ENCODE measurements at regions not wholly inside any gene's neighbourhood (a gene's known extent, or its start where the extent isn't known, plus 50 kb on each side); places are given as distances from the start of the nearest gene placed in this dataset.
"Not testable (repeated sequence)": the region's sequence is repeated elsewhere in the genome, so short reads cannot be mapped to it uniquely, and the experiment has no call there.

DNA sequence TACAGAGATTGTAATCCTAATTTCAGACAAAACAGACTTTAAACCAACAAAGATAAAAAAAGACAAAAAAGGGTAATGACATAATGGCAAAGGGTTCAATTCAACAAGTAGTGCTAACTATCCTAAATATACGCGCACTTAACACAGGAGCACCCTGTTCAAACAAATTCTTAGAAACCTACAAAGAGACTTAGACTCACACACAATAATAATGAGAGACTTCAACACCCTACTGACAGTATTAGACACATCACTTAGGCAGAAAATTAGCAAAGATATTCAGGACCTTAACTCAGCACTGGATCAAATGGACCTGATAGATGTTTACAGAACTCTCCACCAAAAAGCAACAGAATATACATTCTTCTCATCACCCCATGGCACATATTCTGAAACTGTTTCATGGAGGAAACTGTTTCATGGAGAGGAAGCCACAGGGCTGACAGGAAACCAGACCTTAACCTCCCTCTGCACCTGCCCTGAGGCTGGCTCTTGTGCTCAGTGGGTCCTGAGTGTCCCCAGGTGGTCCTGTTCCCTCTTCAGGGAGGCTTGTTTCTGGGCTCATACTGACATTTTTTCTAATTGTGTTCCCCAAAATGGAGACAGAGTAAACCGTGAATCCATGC, 54.7 kb downstream of the OR4M2 start:
- DNase-seq (ENCODE audit: low spot score); ATAC-seq: not testable (repeated sequence)

DNA sequence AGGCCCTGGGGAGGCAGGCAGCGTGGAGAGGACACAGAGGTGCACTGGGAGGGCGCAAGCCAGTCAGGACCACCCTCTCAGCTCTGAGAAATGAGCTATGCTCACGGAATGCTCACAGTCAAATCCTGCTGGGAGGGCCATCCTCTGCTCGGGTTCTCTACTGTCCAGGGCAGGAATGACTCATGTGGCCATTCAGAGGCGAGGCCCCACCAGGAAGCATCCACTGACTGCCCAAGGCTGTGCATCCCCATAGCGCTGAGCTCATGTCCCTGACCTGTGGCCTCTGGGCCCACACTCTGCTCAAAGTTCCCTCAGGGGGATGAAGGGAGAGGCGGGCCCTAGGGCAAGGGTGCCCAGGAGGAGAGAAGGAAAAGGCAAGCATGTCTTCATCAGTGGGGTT, 57.2 kb downstream of the OR4M2 start:
- DNase-seq (ENCODE audit: low spot score); ATAC-seq: not testable (repeated sequence)

DNA sequence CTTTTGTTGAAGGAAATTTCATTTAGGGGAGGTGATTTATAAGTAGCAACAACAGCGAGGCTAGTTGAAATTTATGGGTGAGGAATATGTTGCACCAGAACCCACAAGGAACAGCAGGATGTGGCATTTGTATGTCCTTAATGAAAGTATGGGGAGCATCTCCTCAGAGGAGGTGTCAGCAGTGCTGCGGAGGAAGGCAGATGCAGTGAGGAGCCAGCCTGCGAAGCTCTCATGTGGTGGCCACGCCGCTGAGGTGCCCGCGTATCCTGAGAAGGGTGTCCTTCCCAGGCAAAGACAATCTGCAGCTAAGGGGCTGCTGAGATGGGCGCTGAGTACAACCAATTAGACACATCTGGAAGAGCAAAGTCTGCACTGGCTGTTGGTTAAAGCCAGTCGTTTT, 60.8 kb downstream of the OR4M2 start:
- not testable (repeated sequence) for ATAC-seq; DNase-seq (ENCODE audit: low spot score)

DNA sequence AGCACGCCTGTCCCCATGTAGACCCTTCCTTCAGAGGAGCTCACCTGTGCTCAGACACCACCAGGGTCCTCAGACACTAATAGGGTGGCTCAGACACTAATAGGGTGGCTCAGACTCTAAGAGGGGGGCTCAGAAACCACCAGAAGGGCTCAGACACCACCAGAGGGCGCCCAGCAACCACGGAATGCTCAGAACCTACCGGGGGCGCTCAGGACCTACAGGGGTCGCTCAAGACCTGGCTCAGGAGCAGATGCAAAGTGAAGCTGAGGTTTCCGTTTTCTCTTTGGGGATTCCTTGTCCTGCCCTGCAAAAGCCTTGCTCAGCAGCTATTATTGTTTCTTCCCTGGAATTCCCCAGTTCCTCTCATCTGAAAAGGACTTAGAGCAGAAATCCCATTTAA, 67.8 kb downstream of the OR4M2 start:
- DNase-seq (ENCODE audit: low spot score); ATAC-seq: not testable (repeated sequence)

DNA sequence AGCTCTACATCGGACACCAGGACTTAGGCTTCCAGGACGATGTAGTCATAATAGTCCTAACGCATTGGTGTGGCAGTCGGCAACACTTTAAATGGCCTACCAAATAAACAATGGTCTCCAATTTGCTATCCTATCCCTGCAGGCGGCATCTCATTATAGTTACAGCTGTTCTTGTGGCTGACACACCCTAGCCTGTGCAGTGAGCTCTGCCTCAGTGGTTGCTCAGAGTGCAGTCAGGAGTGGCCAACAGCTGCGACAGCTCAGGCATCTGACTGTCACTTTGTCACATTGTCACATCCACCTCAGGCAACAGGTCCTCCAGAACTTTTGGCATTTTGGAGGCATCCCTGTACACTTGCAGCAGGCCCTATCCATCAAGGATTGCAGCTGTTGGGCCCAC, 77.9 kb downstream of the OR4M2 start:
- DNase-seq (ENCODE audit: low spot score); ATAC-seq: not testable (repeated sequence)

DNA sequence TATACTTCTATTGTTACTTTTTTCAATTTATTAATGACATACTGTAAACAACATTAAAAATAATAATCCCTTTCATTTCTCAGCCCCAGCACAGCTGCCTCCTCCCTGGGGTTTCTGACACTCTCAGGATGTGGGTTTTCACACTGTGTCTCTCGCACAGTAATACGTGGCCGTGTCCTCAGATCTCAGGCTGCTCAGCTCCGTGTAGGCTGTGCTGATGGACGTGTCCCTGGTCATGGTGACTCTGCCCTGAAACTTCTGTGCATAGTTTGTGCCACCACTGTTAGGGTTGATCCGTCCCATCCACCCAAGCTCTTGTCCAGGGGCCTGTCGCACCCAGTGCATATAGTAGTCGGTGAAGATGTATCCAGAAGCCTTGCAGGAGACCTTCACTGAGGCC, 80.0 kb downstream of the OR4M2 start:
- not testable (repeated sequence) for DNase-seq (ENCODE audit: low spot score); ATAC-seq

DNA sequence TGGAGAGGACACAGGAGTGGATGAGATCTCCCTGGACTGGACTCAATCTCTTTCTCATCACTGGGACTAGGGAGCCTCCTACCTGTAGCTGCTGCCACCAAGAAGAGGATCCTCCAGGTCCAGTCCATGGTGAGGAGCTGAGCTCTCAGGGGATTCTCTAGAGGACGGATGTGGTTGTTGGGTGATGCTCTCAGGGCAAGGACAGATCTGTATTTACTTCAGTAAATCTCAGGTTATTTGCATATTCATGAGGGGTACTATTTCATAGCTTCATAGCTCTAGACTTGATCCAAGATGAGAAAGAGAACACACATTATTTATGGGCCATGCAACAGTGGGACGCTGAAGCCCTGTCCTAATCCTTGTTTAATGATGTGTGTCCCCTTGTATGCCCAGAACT, 80.4 kb downstream of the OR4M2 start:
- not testable (repeated sequence) for ATAC-seq; DNase-seq (ENCODE audit: low spot score)

DNA sequence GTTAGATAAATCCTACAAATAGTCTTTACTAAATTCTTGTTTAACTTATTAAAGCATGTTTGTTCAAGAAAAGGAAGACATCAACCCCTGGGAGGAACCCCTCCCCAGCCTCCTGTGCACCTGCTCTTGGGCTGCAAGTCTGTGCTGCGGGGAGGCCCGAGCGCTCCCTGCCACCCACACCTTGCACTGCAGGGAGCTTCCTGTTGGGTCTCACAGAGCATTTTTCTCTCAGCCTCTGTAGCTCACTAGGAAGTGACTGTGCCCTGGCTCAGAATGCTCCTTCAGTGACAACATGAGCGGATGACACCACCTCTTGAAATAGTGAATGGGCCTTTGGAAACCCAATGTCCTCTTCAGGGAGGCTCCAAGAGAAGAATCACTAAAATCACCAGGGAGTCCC, 81.1 kb downstream of the OR4M2 start:
- ATAC-seq; DNase-seq (ENCODE audit: low spot score): not testable (repeated sequence)

DNA sequence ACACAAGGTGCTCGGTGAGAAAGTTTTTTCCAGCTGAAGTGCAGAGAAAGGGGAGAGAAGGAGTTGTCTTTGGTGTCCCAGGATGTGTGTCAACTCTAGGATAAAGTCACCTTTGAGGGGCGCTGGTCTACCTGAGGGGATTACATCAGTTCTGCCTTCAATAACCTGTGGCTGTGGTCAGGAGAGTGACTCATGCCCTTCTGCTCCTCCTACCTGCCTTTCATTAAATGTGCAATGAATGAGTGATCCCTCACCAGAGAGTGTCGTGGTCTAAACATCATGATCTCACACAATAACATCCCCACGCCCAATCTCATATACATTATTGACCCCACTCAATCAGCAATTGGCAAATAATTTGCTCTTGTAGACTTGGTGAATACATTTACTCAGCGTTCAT, 83.4 kb downstream of the OR4M2 start:
- ATAC-seq: not testable (repeated sequence)

DNA sequence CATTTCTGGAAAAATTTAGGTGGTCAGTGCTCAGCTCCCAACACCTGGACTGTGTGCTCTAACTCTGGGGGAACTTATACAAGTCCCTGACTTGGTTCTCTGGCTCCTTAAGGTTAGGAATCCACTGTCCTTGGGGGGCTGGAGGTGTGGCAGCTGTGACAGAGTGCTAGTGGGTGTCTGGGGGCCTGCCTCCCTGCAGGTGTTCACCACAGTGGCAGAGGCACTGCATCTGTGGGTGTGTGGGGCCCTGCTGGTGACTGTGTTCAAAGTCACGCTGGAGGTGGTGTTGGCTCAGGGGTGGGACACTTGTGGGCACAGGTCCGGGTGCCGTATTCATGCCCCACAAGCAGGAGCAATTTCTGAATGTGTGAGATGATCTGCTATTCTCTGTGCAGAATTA, 87.2 kb downstream of the OR4M2 start:
- not testable (repeated sequence) for DNase-seq (ENCODE audit: low spot score); ATAC-seq

More for the DNA sequence above, 83.4 kb downstream of the OR4M2 start:
- DNase-seq (ENCODE audit: low spot score): not testable (repeated sequence)

DNA sequence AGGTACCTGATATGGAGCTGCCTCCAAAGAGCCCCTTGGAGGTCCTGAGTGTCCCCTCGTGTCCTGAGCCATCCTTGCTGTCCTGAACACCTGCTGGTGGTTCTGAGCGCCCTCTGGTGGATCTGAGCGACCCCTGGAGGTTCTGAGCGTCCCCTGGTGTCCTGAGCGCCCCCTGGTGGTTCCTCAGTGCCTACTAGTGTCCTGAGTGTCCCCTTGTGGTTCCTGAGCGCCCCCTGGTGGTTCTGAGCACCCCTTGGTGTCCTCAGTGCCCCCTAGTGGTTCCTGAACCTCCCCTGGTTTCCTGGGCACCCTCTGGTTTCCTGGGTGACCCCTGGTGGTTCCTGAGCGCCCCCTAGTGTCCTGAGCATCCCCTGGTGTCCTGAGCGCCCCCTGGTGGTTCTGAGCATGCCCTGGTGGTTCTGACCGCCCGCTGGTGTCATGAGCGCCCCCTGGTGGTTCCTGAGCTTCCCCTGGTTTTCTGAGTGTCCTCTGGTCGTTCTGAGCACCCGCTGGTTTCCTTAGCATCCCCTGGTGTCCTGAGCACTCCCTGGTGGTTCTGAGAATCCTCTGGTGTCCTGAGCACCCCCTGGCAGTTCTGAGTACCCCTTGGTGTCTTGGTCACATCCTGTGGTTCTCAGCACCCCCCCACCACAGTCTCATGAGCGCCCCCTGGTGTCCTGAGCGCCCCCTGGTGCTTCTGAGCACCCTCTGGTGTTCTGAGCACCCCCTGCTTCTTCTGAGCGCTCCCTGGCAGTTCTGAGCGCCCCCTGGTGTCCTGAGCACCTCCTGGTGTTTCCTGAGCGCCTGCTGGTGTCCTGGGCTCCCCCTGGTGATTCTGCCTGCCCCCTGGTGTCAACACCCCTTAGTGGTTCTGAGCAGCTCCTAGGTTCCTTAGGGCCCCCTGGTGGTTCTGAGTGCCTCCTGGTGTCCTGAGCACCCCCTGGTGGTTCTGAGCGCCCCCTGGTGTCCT, 93.0 kb downstream of the OR4M2 start:
- ATAC-seq: peak; percentile 99
- DNase-seq (ENCODE audit: low spot score): not testable (repeated sequence)

DNA sequence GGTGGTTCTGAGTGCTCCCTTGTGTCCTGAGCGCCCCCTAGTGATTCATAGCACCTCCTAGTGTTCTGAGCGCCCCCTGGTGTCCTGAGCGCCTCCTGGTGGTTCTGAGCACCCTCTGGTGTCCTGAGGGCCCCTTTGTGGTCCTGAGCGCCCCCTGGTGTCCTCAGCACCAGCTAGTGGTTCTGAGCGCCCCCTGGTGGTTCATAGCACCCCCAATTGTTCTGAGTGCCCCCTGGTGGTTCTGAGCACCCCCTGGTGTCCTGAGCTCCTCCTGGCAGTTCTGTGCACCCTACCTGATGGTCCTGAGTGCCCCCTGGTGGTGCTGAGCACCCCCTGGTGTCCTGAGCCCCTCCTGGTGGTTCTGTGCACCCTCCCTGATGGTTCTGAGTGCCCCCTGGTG, 93.8 kb downstream of the OR4M2 start:
- ATAC-seq: peak; percentile 38
- DNase-seq (ENCODE audit: low spot score): not testable (repeated sequence)

DNA sequence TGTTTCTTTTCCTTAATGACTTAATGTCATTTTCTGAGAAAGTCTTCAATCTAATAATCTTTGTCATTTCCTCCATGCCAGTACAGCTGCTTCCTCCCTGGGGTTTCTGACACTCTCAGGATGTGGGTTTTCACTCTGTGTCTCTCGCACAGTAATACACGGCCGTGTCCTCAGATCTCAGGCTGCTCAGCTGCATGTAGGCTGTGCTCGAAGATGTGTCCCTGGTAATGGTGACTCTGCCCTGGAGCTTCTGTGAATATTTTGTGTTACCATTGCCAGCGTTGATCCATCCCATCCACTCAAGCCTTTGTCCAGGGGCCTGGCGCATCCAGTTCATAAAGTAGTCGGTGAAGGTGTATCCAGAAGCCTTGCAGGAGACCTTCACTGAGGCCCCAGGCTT, 97.6 kb downstream of the OR4M2 start:
- not testable (repeated sequence) for DNase-seq (ENCODE audit: low spot score); ATAC-seq

DNA sequence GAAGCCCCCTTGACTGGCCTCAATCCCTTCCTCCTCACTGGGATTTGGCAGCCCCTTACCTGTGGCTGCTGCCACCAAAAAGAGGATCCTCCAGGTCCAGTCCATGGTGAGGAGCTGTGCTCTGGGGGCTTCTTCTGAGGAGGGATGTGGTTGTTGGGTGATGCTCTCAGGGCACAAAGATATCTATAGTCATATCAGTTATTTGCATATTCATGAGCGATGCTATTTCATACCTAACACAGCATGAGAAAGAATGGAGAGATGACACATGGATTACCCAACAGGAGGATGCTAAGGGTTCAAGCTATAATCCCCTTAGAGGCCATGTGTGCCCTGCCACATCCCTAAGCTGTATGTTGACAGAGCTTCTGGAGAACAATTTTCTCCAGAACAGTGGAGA, 98.1 kb downstream of the OR4M2 start:
- not testable (repeated sequence) for ATAC-seq; DNase-seq (ENCODE audit: low spot score)

DNA sequence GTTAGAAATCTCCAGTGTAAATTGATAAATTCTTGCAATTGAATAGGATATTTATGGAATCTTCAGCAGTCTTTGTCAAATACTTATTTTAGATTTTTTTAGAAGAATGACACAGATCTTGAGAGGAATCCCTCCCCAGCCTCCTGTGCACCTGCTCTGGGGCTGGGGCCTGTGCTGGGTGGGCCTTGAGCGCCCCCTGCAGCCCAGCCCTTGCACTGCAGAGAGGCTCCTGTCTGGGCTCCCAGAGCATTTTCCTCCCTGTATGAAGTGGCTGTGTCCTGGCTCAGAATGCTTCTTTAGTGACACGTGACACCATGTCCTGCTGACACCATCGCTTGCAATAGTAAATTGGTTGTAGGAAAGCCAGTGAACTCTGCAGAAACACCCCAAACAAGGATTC, 98.7 kb downstream of the OR4M2 start:
- ATAC-seq; DNase-seq (ENCODE audit: low spot score): not testable (repeated sequence)

DNA sequence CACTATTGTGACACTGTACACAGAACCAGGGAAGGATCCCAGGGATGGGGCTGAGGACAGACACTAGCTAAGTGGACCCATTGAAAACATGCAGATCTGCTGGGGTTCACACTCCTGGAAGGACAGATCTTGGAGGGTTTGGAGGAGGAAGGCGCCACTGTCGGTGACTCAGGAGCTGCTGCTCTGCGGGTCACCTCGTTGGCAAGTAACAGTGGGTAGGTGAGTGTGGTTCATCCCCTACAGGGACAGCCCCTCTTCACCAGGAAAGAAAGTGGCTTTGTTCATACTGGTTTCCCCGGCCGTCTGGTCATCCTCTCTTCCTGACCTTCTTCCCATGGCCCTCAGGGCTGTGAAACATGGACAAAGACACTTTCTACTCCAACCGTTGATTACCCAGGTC, 100.3 kb downstream of the OR4M2 start:
- ATAC-seq; DNase-seq (ENCODE audit: low spot score): not testable (repeated sequence)

DNA sequence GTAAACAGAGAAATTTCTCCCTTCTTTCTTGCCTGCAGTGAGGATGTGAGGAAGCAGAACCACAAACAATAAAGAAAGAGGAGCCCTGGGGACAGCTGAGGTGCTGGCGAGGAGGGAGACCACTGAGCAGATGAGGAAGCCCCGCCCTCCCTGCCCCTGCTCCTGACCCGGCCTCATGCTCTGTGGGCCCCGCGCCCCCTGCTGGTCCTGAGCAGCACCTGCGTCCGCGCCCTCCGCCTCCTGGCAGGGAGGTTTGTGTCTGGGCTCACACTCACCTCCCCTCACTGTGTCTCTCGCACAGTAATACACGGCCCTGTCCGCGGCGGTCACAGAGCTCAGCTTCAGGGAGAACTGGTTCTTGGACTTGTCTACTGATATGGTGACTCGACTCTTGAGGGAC, 104.4 kb downstream of the OR4M2 start:
- not testable (repeated sequence) for ATAC-seq; DNase-seq (ENCODE audit: low spot score)

DNA sequence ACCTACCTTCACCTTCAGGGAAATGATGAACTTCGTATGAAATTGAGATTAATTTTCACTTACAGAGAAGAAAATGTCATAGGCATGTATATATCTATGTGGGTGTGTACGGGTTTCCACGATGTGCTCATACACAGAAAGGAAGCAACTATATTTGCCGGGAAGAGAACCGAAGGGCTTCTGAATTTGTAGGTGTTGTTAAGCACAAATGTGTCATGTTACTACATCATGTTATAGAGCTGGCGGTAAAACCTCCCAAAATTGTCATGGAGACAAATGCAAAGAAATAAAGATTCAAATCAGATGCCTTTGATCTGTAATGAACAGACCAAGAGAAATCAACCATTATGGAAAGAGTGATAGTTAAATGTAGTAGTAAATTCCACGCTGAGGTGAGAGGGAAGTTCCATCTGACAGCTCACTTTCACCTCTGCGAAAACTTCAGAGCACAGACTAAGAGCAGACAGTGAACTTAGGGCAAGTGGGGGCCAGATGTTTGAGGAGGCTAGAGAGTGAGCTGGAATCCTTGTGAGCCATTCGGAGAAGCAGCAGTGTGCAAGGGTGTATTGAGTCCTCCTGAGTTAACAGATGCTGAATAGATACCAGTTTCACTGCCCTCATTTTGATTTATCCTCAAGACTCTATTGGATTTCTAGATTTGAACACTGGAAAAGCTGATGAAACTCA, 106.7 kb downstream of the OR4M2 start:
- ATAC-seq; DNase-seq (ENCODE audit: low spot score): not testable (repeated sequence)

DNA sequence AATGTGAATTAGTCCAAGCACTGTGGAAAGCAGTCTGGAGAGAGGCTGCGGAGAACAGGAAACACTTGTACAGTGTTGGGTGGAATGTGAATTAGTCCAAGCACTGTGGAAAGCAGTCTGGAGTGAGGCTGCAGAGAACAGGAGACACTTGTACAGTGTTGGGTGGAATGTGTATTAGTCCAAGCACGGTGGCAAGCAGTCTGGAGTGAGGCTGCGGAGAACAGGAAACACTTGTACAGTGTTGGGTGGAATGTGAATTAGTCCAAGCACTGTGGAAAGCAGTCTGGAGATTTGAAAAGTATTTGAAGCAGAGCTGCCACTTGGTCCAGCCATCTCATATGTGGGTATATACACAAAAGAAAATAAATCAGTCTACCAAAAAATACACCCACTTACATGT, 111.5 kb downstream of the OR4M2 start:
- ATAC-seq; DNase-seq (ENCODE audit: low spot score): not testable (repeated sequence)

DNA sequence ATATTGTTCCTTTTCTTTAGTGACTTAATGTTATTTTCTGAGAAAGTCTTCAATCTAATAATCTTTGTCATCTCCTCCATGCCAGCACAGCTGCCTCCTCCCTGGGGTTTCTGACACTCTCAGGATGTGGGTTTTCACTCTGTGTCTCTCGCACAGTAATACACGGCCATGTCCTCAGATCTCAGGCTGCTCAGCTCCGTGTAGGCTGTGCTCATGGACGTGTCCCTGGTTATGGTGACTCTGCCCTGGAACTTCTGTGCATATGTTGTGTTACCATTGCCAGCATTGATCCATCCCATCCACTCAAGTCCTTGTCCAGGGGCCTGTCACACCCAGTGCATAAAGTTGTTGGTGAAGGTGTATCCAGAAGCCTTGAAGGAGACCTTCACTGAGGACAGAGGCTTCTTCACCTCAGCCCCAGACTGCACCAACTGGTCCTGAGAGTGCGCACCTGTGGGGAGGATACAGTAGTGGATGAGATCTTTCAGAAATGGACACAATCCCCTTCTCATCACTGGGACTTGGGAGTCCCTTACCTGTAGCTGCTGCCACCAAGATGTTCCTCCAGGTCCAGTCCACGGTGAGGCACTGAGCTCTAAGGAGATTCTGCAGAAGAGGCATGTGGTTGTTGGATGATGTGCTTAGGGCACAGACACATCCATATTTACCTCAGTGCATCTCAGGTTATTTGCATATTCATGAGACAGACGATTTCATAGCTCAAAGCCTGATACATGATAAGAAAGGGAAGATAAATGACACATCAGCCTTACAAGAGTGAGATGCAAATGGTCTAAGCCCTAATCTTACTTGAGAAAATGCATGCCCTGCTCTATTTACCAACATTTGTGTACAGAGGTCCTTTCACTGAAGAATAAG, 114.7 kb downstream of the OR4M2 start:
- not testable (repeated sequence) for ATAC-seq; DNase-seq (ENCODE audit: low spot score)

Measured in left lobe of liver (tissue), 2 donors.